Glutamatergic neuron (in vitro differentiated cells): ENCODE measurements at regions not wholly inside any gene's neighbourhood (a gene's known extent, or its start where the extent isn't known, plus 50 kb on each side); places are given as distances from the start of the nearest gene placed in this dataset.

Experiments
- DNase-seq: peaks from one replicate; pipeline ENCODE4 v3.0.0; 2022
- H3K27ac Mint-ChIP-seq: one replicate; pipeline ENCODE4 v1.8.0; 2020; ENCODE audit warnings: mild to moderate bottlenecking, mixed read lengths, inconsistent platforms; ENCODE audit not compliant: unreplicated experiment
- H3K27me3 Mint-ChIP-seq: one replicate; pipeline ENCODE4 v1.8.0; 2020; ENCODE audit warnings: mild to moderate bottlenecking, moderate library complexity, mixed read lengths, inconsistent platforms; ENCODE audit not compliant: unreplicated experiment
- H3K36me3 Mint-ChIP-seq: one replicate; pipeline ENCODE4 v1.8.0; 2020; ENCODE audit warnings: mild to moderate bottlenecking, mixed read lengths, inconsistent platforms; ENCODE audit not compliant: unreplicated experiment
- H3K4me1 Mint-ChIP-seq: one replicate; pipeline ENCODE4 v1.8.0; 2020; ENCODE audit warnings: mild to moderate bottlenecking, low read depth, mixed read lengths, inconsistent platforms; ENCODE audit not compliant: unreplicated experiment
- H3K4me3 Mint-ChIP-seq: one replicate; pipeline ENCODE4 v1.8.0; 2020; ENCODE audit warnings: mild to moderate bottlenecking, mixed read lengths, inconsistent platforms; ENCODE audit not compliant: unreplicated experiment
- H3K9me3 Mint-ChIP-seq: one replicate; pipeline ENCODE4 v1.8.0; 2020; ENCODE audit warnings: mild to moderate bottlenecking, moderate library complexity, mixed read lengths, inconsistent platforms; ENCODE audit not compliant: unreplicated experiment
- TF ChIP-seq, protein P1 (sequence below): fragments of 200-600 bp; sonication (generic); IDR thresholded peaks from one replicate; pipeline ENCODE4 v1.5.0; 2021; ENCODE audit not compliant: partially characterized antibody, unreplicated experiment

DNA sequence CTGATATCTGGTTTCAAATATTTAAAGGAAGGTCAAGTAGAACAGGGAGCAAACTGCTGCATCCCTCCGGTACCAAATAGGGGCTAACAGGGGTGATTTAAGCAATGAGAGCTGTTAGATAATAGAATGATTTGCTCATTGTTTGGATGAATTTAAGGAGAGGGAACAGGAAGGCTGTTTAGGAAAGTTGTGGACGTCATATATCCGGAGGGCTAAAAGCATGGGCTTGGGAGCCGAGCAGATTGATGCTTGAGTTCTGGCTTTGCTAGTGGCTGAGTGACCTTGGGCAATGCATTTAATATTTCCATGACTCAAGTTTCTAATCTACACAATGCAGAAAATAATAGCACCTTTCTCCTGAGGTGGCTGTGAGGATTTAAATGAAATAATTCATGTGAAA is 85.4 kb upstream of the RPS23 start:
- Mint-ChIP-seq H3K4me1 (no peaks in the 10 kb centered on the region), H3K36me3 (no peaks in the 10 kb centered on the region), H3K27me3 (peaks cover 1% of the 10 kb centered on the region), H3K27ac (no peak overlapping the region), H3K9me3 (no peaks in the 10 kb centered on the region), H3K4me3 (no peak overlapping the region)
- DNase-seq = no peak
- TF ChIP-seq, protein P1, sequence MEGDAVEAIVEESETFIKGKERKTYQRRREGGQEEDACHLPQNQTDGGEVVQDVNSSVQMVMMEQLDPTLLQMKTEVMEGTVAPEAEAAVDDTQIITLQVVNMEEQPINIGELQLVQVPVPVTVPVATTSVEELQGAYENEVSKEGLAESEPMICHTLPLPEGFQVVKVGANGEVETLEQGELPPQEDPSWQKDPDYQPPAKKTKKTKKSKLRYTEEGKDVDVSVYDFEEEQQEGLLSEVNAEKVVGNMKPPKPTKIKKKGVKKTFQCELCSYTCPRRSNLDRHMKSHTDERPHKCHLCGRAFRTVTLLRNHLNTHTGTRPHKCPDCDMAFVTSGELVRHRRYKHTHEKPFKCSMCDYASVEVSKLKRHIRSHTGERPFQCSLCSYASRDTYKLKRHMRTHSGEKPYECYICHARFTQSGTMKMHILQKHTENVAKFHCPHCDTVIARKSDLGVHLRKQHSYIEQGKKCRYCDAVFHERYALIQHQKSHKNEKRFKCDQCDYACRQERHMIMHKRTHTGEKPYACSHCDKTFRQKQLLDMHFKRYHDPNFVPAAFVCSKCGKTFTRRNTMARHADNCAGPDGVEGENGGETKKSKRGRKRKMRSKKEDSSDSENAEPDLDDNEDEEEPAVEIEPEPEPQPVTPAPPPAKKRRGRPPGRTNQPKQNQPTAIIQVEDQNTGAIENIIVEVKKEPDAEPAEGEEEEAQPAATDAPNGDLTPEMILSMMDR = no peak

GRCh38 chr5:82362636-82363035 is 84.5 kb upstream of the RPS23 start:
- H3K4me1 Mint-ChIP-seq = no peaks in the 10 kb centered on the region
- no peaks in the 10 kb centered on the region for H3K36me3 Mint-ChIP-seq
- DNase-seq = no peak
- no peak overlapping the region for H3K4me3 Mint-ChIP-seq
- H3K9me3 Mint-ChIP-seq = no peaks in the 10 kb centered on the region
- H3K27ac Mint-ChIP-seq = no peak overlapping the region
- peaks cover 1% of the 10 kb centered on the region for H3K27me3 Mint-ChIP-seq
- TF ChIP-seq, protein P1 = no peak

- H3K27me3 Mint-ChIP-seq = peaks cover 1% of the 10 kb centered on the region
- TF ChIP-seq, protein P1 = no peak
- no peaks in the 10 kb centered on the region for H3K9me3 Mint-ChIP-seq
- no peak overlapping the region for H3K4me3 Mint-ChIP-seq
- peaks cover 3% of the 10 kb centered on the region for H3K4me1 Mint-ChIP-seq
- H3K36me3 Mint-ChIP-seq = no peaks in the 10 kb centered on the region
- DNase-seq = no peak
- no peak overlapping the region for H3K27ac Mint-ChIP-seq
These were observed 81.9 kb upstream of the RPS23 start for GRCh38 chr5:82360022-82360421.

DNA sequence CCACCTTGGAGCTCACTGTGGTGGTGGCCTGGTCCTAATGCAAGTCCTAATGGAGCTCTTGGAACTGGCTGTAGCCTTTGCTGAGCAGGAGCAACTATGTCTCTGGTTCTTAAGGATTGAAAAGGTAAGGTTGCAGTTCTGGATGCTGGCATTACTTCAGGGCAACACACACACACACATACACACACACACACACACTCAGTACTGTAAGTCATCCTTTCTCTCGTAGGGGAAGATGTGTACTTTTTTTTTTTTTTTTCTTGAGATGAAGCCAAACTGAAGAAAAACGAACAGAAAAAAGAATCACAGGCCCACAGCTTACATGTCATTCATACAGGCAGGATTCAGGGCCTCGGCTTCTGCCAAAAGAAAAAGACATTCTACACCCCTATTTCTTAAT is 81.1 kb upstream of the RPS23 start:
- DNase-seq = no peak
- TF ChIP-seq, protein P1 = no peak
- Mint-ChIP-seq H3K27me3 (peaks cover 1% of the 10 kb centered on the region), H3K27ac (no peak overlapping the region), H3K4me3 (no peak overlapping the region), H3K4me1 (peaks cover 3% of the 10 kb centered on the region), H3K36me3 (no peaks in the 10 kb centered on the region), H3K9me3 (no peaks in the 10 kb centered on the region)

GRCh38 chr5:82358457-82358856 is 80.3 kb upstream of the RPS23 start:
- H3K27me3 Mint-ChIP-seq = peaks cover 1% of the 10 kb centered on the region
- TF ChIP-seq, protein P1 = no peak
- no peak overlapping the region for H3K27ac Mint-ChIP-seq
- no peak overlapping the region for H3K4me3 Mint-ChIP-seq
- peaks cover 3% of the 10 kb centered on the region for H3K4me1 Mint-ChIP-seq
- no peaks in the 10 kb centered on the region for H3K36me3 Mint-ChIP-seq
- DNase-seq = no peak
- H3K9me3 Mint-ChIP-seq = no peaks in the 10 kb centered on the region
